Forelimb muscle (tissue), 1 donor: ENCODE measurements at regions not wholly inside any gene's neighbourhood (a gene's known extent, or its start where the extent isn't known, plus 50 kb on each side); places are given as distances from the start of the nearest gene placed in this dataset.
"Not testable (repeated sequence)": the region's sequence is repeated elsewhere in the genome, so short reads cannot be mapped to it uniquely, and the experiment has no call there.

Experiments used
- DNase-seq: peaks from one replicate; pipeline ENCODE4 v3.0.0-alpha.2; 2013; ENCODE audit warnings: low read depth

- DNase-seq = no peak
These were observed 62.4 kb downstream of the CRYBB2 start for GRCh38 chr22:25281675-25282345.

GRCh38 chr22:25282346-25282670 is 62.9 kb downstream of the CRYBB2 start:
- DNase-seq = no peak

GRCh38 chr22:25282671-25283561 is 63.5 kb downstream of the CRYBB2 start:
- DNase-seq = no peak

GRCh38 chr22:25288481-25288880 is 69.0 kb downstream of the CRYBB2 start:
- not testable (repeated sequence) for DNase-seq

- DNase-seq = not testable (repeated sequence)
These were observed 82.5 kb downstream of the CRYBB2 start for GRCh38 chr22:25301912-25302311.

GRCh38 chr22:25309586-25309985 is 90.1 kb downstream of the CRYBB2 start:
- DNase-seq = not testable (repeated sequence)

GRCh38 chr22:25311924-25312323 is 92.5 kb downstream of the CRYBB2 start:
- not testable (repeated sequence) for DNase-seq

GRCh38 chr22:25318081-25318823 is 98.8 kb downstream of the CRYBB2 start:
- no peak for DNase-seq

- no peak for DNase-seq
These were observed 107.7 kb downstream of the CRYBB2 start for GRCh38 chr22:25327018-25327755.

- no peak for DNase-seq
These were observed 111.6 kb downstream of the CRYBB2 start for GRCh38 chr22:25331050-25331449.

GRCh38 chr22:25331911-25332310 is 112.5 kb downstream of the CRYBB2 start:
- DNase-seq = not testable (repeated sequence)

GRCh38 chr22:25332386-25332785 is 112.9 kb downstream of the CRYBB2 start:
- no peak for DNase-seq

- DNase-seq = no peak
These were observed 114.7 kb downstream of the CRYBB2 start for GRCh38 chr22:25334162-25334490.

- DNase-seq = not testable (repeated sequence)
These were observed 115.2 kb downstream of the CRYBB2 start for GRCh38 chr22:25334631-25335030.

GRCh38 chr22:25335276-25335675 is 115.8 kb downstream of the CRYBB2 start:
- DNase-seq = not testable (repeated sequence)

- DNase-seq = not testable (repeated sequence)
These were observed 121.1 kb downstream of the CRYBB2 start for GRCh38 chr22:25340536-25340935.

- not testable (repeated sequence) for DNase-seq
These were observed 124.9 kb downstream of the CRYBB2 start for GRCh38 chr22:25344366-25344765.

- DNase-seq = no peak
These were observed 127.7 kb downstream of the CRYBB2 start for GRCh38 chr22:25346859-25347751.

GRCh38 chr22:25347752-25348102 is 128.3 kb downstream of the CRYBB2 start:
- no peak for DNase-seq

GRCh38 chr22:25348391-25348790 is 129.0 kb downstream of the CRYBB2 start:
- no peak for DNase-seq

- not testable (repeated sequence) for DNase-seq
These were observed 129.6 kb downstream of the CRYBB2 start for GRCh38 chr22:25348996-25349395.
